ENCODE measurements at regions not wholly inside any gene's neighbourhood (a gene's known extent, or its start where the extent isn't known, plus 50 kb on each side); places are given as distances from the start of the nearest gene placed in this dataset.

- TF ChIP-seq CTCF (IDR thresholded peaks at IDR 0.05) (no peak), POLR2AphosphoS5 (IDR thresholded peaks at IDR 0.05) (no peak)
Measured at GRCh38 chr3:153503873-153504272, 341.8 kb downstream of the RAP2B start.
